GM18505 (cell line): ENCODE measurements at regions not wholly inside any gene's neighbourhood (a gene's known extent, or its start where the extent isn't known, plus 50 kb on each side); places are given as distances from the start of the nearest gene placed in this dataset.

Experiments
- ATAC-seq: cut with Tn5 transposase; IDR thresholded peaks from one replicate; pipeline ENCODE4 v1.9.1; 2021; ENCODE audit not compliant: unreplicated experiment
- POLR2A ChIP-seq: IDR thresholded peaks from 4 replicates; pipeline ENCODE4 v1.6.1; 2011; ENCODE audit warnings: borderline replicate concordance; ENCODE audit not compliant: insufficient read depth, insufficient read length; ENCODE audit errors: extremely low read depth

GRCh38 chr5:67543720-67544270, 347.2 kb upstream of the CD180 start:
- ATAC-seq = no peak
- TF ChIP-seq POLR2A = no peak

GRCh38 chr5:67542479-67542878, 345.9 kb upstream of the CD180 start:
- ATAC-seq = no peak
- TF ChIP-seq POLR2A = no peak

- TF ChIP-seq POLR2A = no peak
- no peak for ATAC-seq
Observed at GRCh38 chr5:67541875-67542274, 345.3 kb upstream of the CD180 start.

DNA sequence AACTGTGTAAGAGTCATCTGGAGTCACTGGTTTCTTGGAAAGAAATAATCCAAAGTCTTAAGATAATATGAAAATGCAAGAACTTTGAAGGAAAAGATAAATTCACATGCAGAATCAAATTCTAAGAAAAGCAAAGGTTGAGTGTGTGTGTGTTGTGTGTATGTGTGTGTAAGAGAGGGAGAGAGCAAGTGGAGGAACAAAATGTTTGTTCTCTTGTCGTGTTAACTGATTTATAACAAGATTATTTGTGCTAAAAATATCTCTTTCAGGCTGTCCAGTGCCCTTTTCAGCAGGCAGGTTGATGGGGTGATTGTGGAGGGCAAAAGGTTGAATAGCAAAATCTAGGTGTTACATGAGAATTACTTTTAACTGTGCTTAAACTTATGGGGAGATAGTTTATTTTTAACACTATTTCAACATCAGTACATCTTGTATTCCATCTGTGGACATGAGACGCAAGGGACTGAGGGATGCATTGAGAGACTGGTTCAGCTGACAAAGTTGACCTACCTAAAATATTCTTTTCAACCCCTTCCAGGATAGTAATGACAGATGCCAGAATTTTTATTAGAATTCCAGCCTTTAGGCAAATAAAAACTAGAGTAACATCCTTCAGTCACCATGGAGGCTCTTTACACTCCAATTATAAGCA, 342.4 kb upstream of the CD180 start:
- no peak for TF ChIP-seq POLR2A
- no peak for ATAC-seq

DNA sequence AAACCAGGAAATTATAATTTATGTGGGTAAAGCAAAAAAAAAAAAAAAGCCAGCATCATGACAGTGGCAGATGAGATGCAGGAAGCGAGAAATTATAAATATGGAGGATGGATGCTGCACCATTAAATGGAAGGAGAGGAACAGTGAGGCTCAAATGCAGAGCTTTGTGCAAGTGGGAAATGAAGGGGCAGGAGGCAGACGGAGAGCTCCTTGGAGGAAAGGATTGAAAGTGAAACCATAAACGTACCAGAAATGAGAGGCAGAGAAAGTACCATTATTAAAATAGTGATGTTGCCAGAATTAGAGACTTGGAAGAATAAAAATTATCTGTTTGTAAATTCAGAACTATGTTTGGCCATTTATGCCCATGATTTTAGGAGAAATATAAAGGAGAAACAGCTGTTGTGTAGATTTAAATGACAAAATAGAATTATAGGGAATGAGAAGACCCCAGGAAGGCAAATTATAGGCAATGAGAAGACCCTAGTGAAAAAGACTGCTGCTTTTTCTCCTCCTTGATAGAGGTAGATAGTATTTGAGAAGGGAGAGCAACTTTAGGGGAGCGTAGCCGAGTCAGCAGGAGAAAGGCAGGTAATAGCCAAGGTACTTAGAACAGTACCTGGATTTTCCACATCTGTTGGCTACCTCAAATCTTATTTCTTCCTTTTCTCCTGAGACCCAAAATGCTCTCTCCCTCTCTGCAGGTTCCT, 341.0 kb upstream of the CD180 start:
- no peak for TF ChIP-seq POLR2A
- ATAC-seq = no peak

GRCh38 chr5:67536866-67537265, 340.3 kb upstream of the CD180 start:
- no peak for ATAC-seq
- no peak for TF ChIP-seq POLR2A

DNA sequence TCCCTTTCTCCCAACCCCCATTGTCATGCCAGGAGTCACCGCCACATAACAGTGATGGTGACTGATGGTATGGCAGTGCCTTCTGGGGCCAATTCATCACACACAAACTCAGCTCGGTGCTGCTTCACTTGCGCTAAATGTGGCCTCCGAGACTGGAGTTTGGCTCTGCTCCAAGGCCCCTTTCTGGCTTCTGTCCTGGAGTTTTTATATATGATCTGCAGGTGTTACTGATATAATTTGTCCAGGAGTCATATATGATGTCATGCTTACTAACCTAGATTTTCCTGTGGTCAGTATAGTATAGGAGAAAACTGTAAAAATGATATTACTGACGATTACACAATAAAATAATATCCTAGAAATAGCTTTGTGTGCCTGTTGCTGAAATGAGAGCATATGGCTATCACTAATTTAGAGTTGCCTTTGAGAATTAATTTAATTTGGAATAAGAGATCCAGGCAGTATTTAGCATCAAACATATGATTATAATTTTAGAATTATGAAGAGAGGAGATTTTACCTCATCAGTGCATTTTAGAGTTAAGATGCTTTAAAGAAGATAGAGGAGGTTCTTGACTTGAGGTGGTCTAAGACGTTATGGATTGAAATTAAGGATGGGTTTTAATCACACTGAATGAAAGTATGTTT, 334.1 kb upstream of the CD180 start:
- TF ChIP-seq POLR2A = no peak

DNA sequence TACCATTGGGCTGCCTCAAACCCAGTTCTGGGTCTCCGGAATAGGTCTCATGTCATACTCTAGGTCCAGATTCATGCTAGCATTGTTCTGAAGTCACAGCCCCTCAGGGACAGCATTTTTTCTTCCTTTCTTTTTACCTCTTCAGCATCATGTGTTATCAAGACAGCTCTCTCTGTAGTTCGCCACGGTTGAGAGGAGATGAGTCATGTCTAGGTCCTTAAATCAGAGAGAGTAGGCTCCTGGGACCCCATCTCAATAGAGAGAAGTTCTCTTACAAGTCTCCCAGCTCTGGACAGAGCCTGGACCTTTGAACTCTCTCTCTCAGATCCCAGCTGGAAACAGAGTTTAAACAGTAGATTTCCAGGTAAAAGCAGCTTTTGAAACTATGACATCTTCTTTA, 332.4 kb upstream of the CD180 start:
- ATAC-seq = no peak
- no peak for TF ChIP-seq POLR2A

More for the DNA sequence above, 334.1 kb upstream of the CD180 start:
- no peak for ATAC-seq

- no peak for TF ChIP-seq POLR2A
- ATAC-seq = no peak
Observed at GRCh38 chr5:67526793-67527192, 330.2 kb upstream of the CD180 start.

DNA sequence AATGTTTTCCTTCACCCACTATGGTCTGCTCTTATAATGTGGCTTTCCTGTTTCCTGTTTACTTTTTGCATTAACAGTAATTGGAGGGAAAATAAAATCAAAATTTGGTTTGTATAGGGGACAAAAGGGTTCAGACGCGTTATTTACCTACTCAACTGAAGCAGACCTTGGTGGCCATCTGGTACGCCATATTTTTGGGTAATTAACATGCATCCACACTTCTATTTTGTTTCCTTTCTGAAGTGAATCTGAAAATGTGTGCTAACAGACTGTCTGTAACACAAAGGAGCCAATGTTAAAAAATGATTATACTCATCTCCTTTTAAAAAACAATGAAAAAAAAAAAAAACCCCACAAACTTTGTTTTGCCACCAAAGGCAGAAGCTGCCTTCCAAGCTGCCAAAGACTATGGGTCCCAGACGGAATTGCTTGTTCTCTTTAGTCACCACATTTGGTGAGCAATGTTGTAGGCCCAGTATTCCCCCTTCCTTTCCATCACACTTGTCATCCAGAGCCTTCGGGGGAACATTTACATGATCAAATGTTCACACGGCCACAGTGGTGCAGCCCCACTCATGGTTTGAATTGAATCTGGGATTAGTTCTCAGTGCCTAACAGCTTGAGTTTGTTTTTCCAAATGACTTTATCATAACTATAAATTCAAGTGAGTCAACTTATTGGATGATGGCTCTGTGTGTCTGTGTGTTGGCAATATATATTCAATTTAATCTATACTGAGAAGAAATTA, 323.7 kb upstream of the CD180 start:
- ATAC-seq = no peak
- TF ChIP-seq POLR2A = no peak

- no peak for ATAC-seq
- TF ChIP-seq POLR2A = no peak
Observed at GRCh38 chr5:67518227-67518626, 321.6 kb upstream of the CD180 start.

- ATAC-seq = no peak
- TF ChIP-seq POLR2A = no peak
Observed at GRCh38 chr5:67516948-67517565, 320.5 kb upstream of the CD180 start.

DNA sequence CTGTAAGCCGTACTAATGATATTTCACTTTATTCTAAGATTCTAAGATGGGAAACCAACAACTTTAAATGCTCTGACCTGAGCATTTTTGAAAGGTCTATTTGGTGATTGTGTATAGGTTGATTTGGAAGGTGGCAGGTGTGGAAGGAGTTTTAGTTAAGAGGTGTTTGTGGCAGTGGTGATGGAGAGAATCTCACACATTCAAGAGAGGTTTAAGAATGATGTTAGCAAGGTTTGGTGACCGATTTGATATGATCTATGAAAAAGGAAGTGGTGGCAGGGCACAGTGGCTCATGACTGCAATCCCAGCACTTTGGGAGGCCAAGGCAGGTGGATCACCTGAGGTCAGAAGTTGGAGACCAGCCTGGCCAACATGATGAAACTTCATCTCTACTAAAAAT, 319.2 kb upstream of the CD180 start:
- ATAC-seq = no peak
- TF ChIP-seq POLR2A = no peak

DNA sequence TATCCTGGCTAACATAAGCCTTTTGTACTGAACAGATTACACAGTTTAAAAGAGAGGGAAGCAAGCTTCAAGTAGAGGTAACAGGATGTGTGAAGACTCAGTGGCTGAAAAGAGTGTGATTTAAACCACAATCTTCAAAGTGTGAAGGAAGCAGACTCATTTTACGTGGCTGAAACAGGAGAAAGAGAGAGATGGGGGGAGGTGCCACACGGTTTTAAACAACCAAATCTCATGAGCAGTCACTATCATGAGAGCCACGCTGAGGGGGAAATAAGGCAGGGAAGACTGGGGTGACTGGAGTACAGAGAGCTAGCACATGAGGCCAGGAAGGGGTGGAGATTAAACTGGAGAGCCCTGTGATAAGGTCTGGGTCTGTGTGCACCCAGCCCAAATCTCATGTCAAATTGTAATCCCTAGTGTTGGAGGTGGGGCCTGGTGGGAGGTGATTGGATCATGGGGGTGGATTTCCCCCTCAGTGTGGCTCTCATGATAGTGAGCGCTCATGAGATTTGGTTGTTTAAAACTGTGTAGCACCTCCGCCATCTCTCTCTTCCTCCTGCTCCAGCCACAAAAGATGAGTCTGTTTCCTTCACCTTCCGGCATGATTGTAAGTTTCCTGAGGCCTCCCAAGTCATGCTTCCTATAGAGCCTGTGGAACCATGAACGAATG, 318.6 kb upstream of the CD180 start:
- no peak for TF ChIP-seq POLR2A
- ATAC-seq = no peak
